ENCODE measurements at regions not wholly inside any gene's neighbourhood (a gene's known extent, or its start where the extent isn't known, plus 50 kb on each side); places are given as distances from the start of the nearest gene placed in this dataset.

DNA sequence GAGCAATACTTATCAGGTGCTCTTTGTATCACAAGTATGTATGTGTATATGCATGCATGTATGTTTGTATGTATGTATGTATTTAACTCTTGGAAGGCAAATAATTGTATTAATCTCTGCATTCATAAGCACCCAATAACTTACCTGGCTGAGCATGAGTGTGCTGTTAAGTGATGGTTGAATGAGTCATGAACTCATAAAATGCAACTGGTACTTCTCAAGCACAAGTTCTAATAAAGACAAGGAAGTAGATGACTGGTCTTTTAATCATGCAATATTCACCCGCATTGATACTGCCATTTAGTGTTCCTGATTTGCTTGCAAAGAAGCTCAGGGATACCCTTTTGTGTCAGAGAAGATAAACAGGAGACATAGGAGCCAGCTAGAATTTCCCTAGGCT is 204.9 kb upstream of the TRPM3 start:
- Histone ChIP-seq H3K4me3 (ENCODE audit: low read length) (no peak overlapping the region), H3K79me2 (ENCODE audit: low read length) (no peaks in the 10 kb centered on the region), H3K9me3 (ENCODE audit: insufficient read depth, low read length) (no peaks in the 10 kb centered on the region), H3K27ac (ENCODE audit: low read length) (no peak overlapping the region), H2AFZ (ENCODE audit: low read depth, low read length) (no peak overlapping the region), H3K4me1 (ENCODE audit: low read length) (no peaks in the 10 kb centered on the region), H3K4me2 (ENCODE audit: low read length) (no peak overlapping the region), H3K27me3 (ENCODE audit: low read depth, low read length) (no peaks in the 10 kb centered on the region; the same call in 1 of the 2 replicates), H3K9ac (ENCODE audit: low read length) (no peak overlapping the region), H4K20me1 (ENCODE audit: insufficient read depth, low read length) (no peaks in the 10 kb centered on the region), H3K36me3 (replicated peaks; ENCODE audit: low read depth, low read length) (no peaks in the 10 kb centered on the region)
- TF ChIP-seq EZH2phosphoT487 (IDR thresholded peaks at IDR 0.05; ENCODE audit: low read depth) = no peak
- TF ChIP-seq, protein P1, sequence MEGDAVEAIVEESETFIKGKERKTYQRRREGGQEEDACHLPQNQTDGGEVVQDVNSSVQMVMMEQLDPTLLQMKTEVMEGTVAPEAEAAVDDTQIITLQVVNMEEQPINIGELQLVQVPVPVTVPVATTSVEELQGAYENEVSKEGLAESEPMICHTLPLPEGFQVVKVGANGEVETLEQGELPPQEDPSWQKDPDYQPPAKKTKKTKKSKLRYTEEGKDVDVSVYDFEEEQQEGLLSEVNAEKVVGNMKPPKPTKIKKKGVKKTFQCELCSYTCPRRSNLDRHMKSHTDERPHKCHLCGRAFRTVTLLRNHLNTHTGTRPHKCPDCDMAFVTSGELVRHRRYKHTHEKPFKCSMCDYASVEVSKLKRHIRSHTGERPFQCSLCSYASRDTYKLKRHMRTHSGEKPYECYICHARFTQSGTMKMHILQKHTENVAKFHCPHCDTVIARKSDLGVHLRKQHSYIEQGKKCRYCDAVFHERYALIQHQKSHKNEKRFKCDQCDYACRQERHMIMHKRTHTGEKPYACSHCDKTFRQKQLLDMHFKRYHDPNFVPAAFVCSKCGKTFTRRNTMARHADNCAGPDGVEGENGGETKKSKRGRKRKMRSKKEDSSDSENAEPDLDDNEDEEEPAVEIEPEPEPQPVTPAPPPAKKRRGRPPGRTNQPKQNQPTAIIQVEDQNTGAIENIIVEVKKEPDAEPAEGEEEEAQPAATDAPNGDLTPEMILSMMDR (IDR thresholded peaks at IDR 0.05; ENCODE audit: low read depth, low read length) = no peak

DNA sequence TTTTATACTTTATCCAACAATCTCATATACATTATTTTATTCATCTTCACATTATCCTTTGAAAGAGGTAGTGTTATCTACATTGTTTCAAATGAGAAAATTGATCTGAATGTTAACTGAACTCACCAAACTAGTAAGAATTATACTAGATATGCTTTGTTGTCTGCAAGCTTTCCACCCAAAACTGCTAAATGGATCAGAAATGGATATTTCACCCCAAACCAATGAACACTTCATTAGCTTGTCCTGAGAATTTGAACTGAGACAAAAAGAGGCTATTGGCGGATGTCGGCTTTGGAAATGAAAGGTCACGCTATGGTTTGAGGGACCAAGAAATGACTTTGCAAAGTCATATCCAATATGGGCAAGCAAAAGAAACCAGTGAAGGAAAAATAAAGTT is 201.9 kb upstream of the TRPM3 start:
- Histone ChIP-seq H3K4me3 (ENCODE audit: low read length) (no peak overlapping the region), H3K36me3 (replicated peaks; ENCODE audit: low read depth, low read length) (no peaks in the 10 kb centered on the region), H3K79me2 (ENCODE audit: low read length) (no peaks in the 10 kb centered on the region), H3K4me1 (ENCODE audit: low read length) (no peaks in the 10 kb centered on the region), H3K4me2 (ENCODE audit: low read length) (no peak overlapping the region), H4K20me1 (ENCODE audit: insufficient read depth, low read length) (no peaks in the 10 kb centered on the region), H3K27ac (ENCODE audit: low read length) (no peak overlapping the region), H3K9ac (ENCODE audit: low read length) (no peak overlapping the region), H3K27me3 (ENCODE audit: low read depth, low read length) (no peaks in the 10 kb centered on the region), H2AFZ (ENCODE audit: low read depth, low read length) (no peak overlapping the region), H3K9me3 (ENCODE audit: insufficient read depth, low read length) (no peaks in the 10 kb centered on the region)
- TF ChIP-seq, protein P1 (IDR thresholded peaks at IDR 0.05; ENCODE audit: low read depth, low read length) = no peak
- TF ChIP-seq EZH2phosphoT487 (IDR thresholded peaks at IDR 0.05; ENCODE audit: low read depth) = no peak

DNA sequence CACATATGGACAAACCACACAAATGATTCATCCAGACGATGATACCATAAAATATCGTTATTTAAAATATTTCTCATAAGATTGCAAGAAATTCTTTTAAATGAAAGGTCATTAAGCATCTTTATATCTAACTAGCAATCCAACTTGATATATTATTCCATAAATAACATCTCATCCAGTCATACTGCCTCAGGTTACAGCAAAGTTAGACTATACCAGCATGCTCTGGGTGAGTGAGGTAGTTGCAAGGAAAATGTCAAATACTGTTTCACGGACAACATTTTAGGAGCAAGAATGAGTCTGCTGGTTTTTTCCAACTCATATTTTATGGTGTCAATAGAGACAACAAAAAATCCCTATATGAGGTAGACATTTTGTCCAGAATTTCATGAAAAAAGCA is 200.9 kb upstream of the TRPM3 start:
- H3K9ac ChIP-seq (ENCODE audit: low read length) = no peak overlapping the region
- H3K4me2 ChIP-seq (ENCODE audit: low read length) = no peak overlapping the region
- no peak overlapping the region for H2AFZ ChIP-seq (ENCODE audit: low read depth, low read length)
- no peak overlapping the region for H3K4me3 ChIP-seq (ENCODE audit: low read length)
- no peak for TF ChIP-seq EZH2phosphoT487 (IDR thresholded peaks at IDR 0.05; ENCODE audit: low read depth)
- TF ChIP-seq, protein P1 (IDR thresholded peaks at IDR 0.05; ENCODE audit: low read depth, low read length) = no peak
- no peaks in the 10 kb centered on the region for H3K9me3 ChIP-seq (ENCODE audit: insufficient read depth, low read length)
- H3K36me3 ChIP-seq (replicated peaks; ENCODE audit: low read depth, low read length) = no peaks in the 10 kb centered on the region
- no peaks in the 10 kb centered on the region for H3K27me3 ChIP-seq (ENCODE audit: low read depth, low read length)
- H3K4me1 ChIP-seq (ENCODE audit: low read length) = no peaks in the 10 kb centered on the region
- H3K27ac ChIP-seq (ENCODE audit: low read length) = no peak overlapping the region
- H4K20me1 ChIP-seq (ENCODE audit: insufficient read depth, low read length) = no peaks in the 10 kb centered on the region
- H3K79me2 ChIP-seq (ENCODE audit: low read length) = no peaks in the 10 kb centered on the region

DNA sequence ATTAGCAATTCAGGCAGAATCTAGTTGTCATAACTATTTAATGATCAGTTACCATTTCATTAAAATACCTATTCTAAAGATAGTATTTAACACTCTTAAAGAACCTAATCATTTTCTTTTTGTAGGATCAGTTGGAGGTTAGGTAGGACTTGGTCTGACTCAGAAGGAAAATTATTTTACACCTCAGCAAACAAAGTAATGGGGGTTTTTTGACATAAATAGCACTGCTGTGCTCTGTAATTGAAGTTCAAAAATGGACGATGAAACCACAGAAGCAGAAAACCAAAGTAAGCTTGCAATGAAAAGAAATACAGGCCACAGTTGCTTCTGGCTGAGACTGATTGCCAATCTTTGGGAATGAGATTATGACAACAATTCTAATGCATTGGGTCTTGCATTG is 187.0 kb upstream of the TRPM3 start:
- Histone ChIP-seq H2AFZ (ENCODE audit: low read depth, low read length) (no peak overlapping the region), H3K4me2 (ENCODE audit: low read length) (no peak overlapping the region), H3K4me1 (ENCODE audit: low read length) (no peaks in the 10 kb centered on the region)

More for the DNA sequence above, 187.0 kb upstream of the TRPM3 start:
- no peak overlapping the region for H3K27ac ChIP-seq (ENCODE audit: low read length)
- no peaks in the 10 kb centered on the region for H3K36me3 ChIP-seq (replicated peaks; ENCODE audit: low read depth, low read length)
- H3K9ac ChIP-seq (ENCODE audit: low read length) = no peak overlapping the region
- no peaks in the 10 kb centered on the region for H4K20me1 ChIP-seq (ENCODE audit: insufficient read depth, low read length)
- no peaks in the 10 kb centered on the region for H3K79me2 ChIP-seq (ENCODE audit: low read length)
- TF ChIP-seq, protein P1 (IDR thresholded peaks at IDR 0.05; ENCODE audit: low read depth, low read length) = no peak
- TF ChIP-seq EZH2phosphoT487 (IDR thresholded peaks at IDR 0.05; ENCODE audit: low read depth) = no peak
- no peaks in the 10 kb centered on the region for H3K27me3 ChIP-seq (ENCODE audit: low read depth, low read length)
- H3K9me3 ChIP-seq (ENCODE audit: insufficient read depth, low read length) = no peaks in the 10 kb centered on the region
- H3K4me3 ChIP-seq (ENCODE audit: low read length) = no peak overlapping the region

Data from OCI-LY3 (cell line).